ENCODE measurements at regions not wholly inside any gene's neighbourhood (a gene's known extent, or its start where the extent isn't known, plus 50 kb on each side); places are given as distances from the start of the nearest gene placed in this dataset.

DNA sequence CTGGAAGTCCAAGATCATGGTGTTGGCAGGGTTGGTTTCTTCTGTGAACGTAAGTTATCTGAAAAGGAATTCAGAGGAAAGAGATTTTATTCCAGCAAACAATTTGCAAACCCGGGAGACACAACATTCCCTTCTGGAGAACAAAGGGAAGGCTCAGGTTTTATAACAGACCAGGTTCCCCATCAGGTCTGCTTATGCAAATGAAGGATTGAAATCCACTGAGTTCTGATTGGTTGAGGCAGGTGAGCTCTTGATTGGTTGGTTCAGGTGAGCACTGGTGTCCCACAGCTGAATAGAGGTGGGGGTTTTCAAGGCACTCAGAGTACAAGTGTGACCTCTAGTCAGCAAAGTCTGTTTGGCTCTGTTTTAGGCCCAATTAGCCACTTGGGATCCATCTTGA is 1306.8 kb downstream of the TBC1D22A start:
- H2AFZ ChIP-seq (ENCODE audit: low read depth, low read length, poor library complexity, severe bottlenecking): no peak overlapping the region
- intact Hi-C loops (cut with micrococcal nuclease): no loop called here
- BruUV-seq (replicated peaks): no TSS peak
- 0 out of 2 replicates have a peak, but pooled peaks cover 3% of the 10 kb centered on the region for H3K27me3 ChIP-seq (ENCODE audit: insufficient read depth, low read length)
- H3K9me3 ChIP-seq (ENCODE audit: control insufficient read depth in 1 of 2, insufficient read depth in 1 of 2, low read depth in 1 of 2, low read length in 2 of 2): peaks cover 0 to 3% of the 10 kb centered on the region in 2 experiments; a peak in 1 of 4 replicates
- no peak overlapping the region for H3K4me2 ChIP-seq (ENCODE audit: low read length)
- no peaks in the 10 kb centered on the region for H4K20me1 ChIP-seq (ENCODE audit: insufficient read depth)
- no peak for ATAC-seq
- TF ChIP-seq, protein P1, sequence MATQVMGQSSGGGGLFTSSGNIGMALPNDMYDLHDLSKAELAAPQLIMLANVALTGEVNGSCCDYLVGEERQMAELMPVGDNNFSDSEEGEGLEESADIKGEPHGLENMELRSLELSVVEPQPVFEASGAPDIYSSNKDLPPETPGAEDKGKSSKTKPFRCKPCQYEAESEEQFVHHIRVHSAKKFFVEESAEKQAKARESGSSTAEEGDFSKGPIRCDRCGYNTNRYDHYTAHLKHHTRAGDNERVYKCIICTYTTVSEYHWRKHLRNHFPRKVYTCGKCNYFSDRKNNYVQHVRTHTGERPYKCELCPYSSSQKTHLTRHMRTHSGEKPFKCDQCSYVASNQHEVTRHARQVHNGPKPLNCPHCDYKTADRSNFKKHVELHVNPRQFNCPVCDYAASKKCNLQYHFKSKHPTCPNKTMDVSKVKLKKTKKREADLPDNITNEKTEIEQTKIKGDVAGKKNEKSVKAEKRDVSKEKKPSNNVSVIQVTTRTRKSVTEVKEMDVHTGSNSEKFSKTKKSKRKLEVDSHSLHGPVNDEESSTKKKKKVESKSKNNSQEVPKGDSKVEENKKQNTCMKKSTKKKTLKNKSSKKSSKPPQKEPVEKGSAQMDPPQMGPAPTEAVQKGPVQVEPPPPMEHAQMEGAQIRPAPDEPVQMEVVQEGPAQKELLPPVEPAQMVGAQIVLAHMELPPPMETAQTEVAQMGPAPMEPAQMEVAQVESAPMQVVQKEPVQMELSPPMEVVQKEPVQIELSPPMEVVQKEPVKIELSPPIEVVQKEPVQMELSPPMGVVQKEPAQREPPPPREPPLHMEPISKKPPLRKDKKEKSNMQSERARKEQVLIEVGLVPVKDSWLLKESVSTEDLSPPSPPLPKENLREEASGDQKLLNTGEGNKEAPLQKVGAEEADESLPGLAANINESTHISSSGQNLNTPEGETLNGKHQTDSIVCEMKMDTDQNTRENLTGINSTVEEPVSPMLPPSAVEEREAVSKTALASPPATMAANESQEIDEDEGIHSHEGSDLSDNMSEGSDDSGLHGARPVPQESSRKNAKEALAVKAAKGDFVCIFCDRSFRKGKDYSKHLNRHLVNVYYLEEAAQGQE (IDR thresholded peaks at IDR 0.05; ENCODE audit: low read depth): no peak
- TF ChIP-seq, protein P2, sequence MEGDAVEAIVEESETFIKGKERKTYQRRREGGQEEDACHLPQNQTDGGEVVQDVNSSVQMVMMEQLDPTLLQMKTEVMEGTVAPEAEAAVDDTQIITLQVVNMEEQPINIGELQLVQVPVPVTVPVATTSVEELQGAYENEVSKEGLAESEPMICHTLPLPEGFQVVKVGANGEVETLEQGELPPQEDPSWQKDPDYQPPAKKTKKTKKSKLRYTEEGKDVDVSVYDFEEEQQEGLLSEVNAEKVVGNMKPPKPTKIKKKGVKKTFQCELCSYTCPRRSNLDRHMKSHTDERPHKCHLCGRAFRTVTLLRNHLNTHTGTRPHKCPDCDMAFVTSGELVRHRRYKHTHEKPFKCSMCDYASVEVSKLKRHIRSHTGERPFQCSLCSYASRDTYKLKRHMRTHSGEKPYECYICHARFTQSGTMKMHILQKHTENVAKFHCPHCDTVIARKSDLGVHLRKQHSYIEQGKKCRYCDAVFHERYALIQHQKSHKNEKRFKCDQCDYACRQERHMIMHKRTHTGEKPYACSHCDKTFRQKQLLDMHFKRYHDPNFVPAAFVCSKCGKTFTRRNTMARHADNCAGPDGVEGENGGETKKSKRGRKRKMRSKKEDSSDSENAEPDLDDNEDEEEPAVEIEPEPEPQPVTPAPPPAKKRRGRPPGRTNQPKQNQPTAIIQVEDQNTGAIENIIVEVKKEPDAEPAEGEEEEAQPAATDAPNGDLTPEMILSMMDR (IDR thresholded peaks at IDR 0.05 in 2 of 3, conservative IDR thresholded peaks at IDR 0.05 in 1 of 3; ENCODE audit: borderline replicate concordance in 1 of 3, insufficient read depth in 1 of 3, low read depth in 2 of 3, low read length in 2 of 3): no peak
- TF ChIP-seq FOSL1 (IDR thresholded peaks at IDR 0.05; ENCODE audit: low read depth): no peak
- TF ChIP-seq EZH2phosphoT487 (IDR thresholded peaks at IDR 0.05; ENCODE audit: borderline replicate concordance): no peak
- TF ChIP-seq ELF1 (IDR thresholded peaks at IDR 0.05; ENCODE audit: borderline replicate concordance, low read depth): no peak
- TF ChIP-seq YY1 (IDR thresholded peaks at IDR 0.05; ENCODE audit: extremely low read depth, insufficient replicate concordance, low read depth, low read length): no peak
- TF ChIP-seq, protein P3, sequence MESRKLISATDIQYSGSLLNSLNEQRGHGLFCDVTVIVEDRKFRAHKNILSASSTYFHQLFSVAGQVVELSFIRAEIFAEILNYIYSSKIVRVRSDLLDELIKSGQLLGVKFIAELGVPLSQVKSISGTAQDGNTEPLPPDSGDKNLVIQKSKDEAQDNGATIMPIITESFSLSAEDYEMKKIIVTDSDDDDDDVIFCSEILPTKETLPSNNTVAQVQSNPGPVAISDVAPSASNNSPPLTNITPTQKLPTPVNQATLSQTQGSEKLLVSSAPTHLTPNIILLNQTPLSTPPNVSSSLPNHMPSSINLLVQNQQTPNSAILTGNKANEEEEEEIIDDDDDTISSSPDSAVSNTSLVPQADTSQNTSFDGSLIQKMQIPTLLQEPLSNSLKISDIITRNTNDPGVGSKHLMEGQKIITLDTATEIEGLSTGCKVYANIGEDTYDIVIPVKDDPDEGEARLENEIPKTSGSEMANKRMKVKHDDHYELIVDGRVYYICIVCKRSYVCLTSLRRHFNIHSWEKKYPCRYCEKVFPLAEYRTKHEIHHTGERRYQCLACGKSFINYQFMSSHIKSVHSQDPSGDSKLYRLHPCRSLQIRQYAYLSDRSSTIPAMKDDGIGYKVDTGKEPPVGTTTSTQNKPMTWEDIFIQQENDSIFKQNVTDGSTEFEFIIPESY (IDR thresholded peaks at IDR 0.05; ENCODE audit: extremely low read depth, insufficient replicate concordance, low read length): no peak
- no peak for TF ChIP-seq POLR2AphosphoS5 (IDR thresholded peaks at IDR 0.05; ENCODE audit: low read depth, low read length)
- no peak for TF ChIP-seq JUND (IDR thresholded peaks at IDR 0.05)
- no peak for TF ChIP-seq SRF (IDR thresholded peaks at IDR 0.05; ENCODE audit: low read depth)
- TF ChIP-seq POLR2A (IDR thresholded peaks at IDR 0.05; ENCODE audit: borderline replicate concordance, extremely low read depth, insufficient read depth, insufficient read length): no peak
- TF ChIP-seq RAD21 (IDR thresholded peaks at IDR 0.05; ENCODE audit: low read depth): no peak
- H3K4me3 ChIP-seq (replicated peaks in 1 of 2; ENCODE audit: low read depth in 1 of 2, low read length in 2 of 2): no peak overlapping the region
- no peak overlapping the region for H3K9ac ChIP-seq (ENCODE audit: low read length)
- H3K9me2 ChIP-seq (ENCODE audit: insufficient read depth): no peaks in the 10 kb centered on the region
- H3K36me3 ChIP-seq (ENCODE audit: control insufficient read depth in 1 of 2, insufficient read depth in 2 of 2, low read length in 2 of 2): no peaks in the 10 kb centered on the region
- no peak for DNase-seq (ENCODE audit: low read depth, low spot score)
- CTCF ChIA-PET: no interaction called here
- no peak overlapping the region for H3K27ac ChIP-seq (ENCODE audit: low read depth, low read length)
- RAD21 ChIA-PET (ENCODE audit: low non-redundant PET in 1 of 2, low total read pairs in 2 of 2, uncharacterized antibody in 2 of 2, unreplicated experiment in 2 of 2): no interaction called here
- no peaks in the 10 kb centered on the region for H3K79me2 ChIP-seq (ENCODE audit: insufficient read depth, low read length)
- H3K4me1 ChIP-seq (ENCODE audit: control insufficient read depth in 1 of 2, insufficient read depth in 2 of 2, low read length in 2 of 2): no peaks in the 10 kb centered on the region
- POLR2A ChIA-PET: no interaction called here
